Stimulated activated CD8-positive, alpha-beta memory T cell treated with anti-CD3 and anti-CD28 coated beads, Interleukin-12 subunit alpha, Interleukin-12 subunit beta, amount 100 ng/mL, for 24 hours (primary cell): ENCODE measurements at regions not wholly inside any gene's neighbourhood (a gene's known extent, or its start where the extent isn't known, plus 50 kb on each side); places are given as distances from the start of the nearest gene placed in this dataset.

Source experiments
- DNase-seq: peaks from one replicate; pipeline ENCODE4 v3.0.0-alpha.2; 2020; ENCODE audit errors: extremely low read depth

- DNase-seq: no peak
Observed at GRCh38 chr5:86780018-86780417, 162.3 kb downstream of the COX7C start.

DNA sequence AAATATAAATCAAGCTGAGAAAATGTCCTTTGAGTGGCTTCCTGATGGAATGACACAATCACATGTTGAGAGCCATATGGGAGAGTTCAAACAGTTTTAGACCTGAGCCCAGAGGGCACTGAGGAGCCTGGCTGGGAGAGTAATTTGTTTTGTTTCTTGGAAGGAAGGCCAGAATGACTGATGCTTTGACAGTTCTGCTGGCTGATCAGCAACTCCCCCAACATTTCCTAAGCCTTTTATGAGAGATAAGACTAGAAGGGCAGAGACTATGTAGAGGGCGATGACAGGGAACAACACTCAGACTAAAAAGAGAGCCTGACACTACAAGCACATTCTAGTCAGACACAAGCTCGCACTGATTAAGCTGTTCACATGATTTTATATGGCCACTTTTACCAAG, 169.2 kb downstream of the COX7C start:
- DNase-seq: no peak

DNA sequence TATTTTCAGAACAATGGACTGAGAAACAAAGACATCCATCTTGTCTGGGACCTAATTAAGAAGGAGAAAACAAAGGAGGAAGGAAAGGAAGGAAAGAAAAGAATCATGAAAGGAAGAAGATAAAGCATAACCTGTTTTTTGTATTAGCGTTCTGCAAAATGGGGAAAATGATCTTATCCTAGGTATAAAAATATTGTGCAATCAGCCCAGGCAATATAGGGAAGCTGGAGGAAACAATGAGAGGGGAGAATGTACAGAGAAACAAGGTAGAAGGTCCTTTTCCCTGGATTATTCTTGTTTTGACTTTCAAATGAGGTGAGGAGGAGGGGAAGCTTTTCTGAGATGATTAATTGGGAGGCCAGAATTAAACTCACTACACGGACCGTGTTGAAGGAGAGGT, 177.9 kb downstream of the COX7C start:
- DNase-seq: no peak

DNA sequence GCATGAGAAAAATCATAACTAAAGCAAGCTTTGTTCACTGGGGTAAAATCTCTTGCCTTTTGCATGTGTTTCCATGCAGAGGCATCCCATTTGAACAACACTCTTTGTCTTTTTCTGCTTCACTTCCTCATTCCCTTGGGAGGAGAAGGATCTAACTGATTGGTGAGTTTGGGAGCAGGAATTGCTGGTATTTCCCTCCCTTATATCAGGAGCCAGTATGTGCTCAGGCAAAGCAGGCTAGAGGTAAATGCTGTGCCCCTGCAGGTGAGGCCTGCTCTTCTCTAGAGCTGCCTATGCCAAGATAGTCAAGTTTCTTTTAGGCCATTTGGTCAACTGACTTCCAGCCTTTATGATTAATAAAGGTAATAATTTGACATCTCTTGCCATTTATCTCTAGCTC, 179.9 kb downstream of the COX7C start:
- DNase-seq: no peak

- no peak for DNase-seq
Observed at GRCh38 chr5:86806206-86806605, 188.5 kb downstream of the COX7C start.

DNA sequence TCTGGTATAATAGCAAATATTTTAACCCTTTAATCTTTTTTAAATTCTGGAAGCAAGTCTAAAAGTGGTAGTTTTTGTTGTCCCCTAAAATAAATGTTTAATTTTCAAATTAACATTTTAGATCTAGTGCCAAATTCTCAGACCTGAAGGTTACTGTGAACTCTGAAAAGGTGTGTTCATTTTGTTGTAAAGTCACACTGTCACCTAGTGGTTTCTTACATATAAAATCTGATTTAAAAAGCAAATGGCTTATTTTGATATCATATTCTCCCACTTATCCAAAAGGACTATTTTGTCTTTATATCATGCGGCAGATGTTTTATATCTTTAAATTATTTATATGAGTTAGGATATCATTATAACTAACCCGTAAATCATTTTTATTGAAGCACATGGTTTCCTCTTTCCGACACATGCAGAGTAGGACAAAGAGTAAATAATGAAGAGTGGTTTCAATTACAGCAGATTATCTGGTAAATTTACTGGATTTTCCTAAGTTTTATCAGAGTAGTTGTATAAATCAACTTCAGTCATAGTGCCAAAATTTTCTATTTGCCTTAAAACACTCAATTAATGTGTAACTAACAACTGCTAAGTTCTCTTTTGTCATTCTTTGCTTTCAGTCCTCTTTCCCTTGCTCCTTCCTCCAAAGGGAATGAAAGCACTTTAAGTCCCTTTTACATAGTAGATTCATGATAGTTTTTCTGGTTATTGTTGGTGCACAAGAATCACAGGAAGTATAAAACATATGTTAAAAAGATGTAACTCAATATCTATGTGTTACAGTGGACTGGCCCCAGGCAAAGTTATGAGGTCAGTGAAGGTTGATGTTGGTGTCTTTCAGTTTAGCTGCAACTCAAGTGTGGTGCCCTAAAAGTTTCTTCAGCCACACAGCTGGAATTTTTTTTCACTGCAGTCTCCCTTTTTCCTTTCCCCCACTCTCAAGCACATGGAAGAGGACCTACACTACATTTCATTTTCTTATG, 189.6 kb downstream of the COX7C start:
- no peak for DNase-seq

DNA sequence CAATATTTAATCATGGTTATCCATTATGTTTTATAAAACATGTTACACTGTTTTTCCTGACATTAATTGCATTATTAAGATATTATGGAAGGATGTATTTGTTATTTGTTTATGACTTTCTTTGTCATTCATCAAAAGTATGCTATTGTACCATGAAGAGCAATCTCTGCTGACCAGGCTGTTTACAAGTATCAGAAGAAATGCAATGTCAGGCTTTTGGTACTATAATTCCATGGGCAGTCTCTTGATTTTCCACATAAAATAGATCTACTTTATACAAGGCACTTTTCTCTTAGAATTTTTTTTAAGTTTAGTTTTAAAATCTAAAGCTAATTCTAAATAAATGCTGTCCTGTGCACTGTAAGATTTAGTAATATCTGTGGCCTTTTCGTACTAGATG, 196.6 kb downstream of the COX7C start:
- DNase-seq: no peak

DNA sequence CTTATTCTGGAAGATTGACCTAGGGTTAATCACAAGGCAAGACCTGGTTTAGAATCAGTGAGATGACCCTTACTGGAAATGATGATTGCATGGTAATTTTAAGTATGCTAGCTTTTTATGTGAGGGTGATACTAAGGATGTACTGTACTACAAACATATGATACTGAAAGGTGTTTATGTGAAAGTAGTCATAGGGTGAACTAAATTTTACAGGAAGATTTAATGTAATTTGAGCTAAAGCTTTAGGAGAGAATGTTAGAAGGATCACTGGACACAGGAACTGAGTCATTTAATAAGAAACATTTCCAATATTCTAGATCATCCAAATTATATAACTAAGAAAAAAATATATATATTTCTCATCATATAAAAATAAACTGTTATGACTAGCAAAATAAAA, 197.2 kb downstream of the COX7C start:
- DNase-seq: no peak

- DNase-seq: no peak
Observed at GRCh38 chr5:86824637-86825036, 206.9 kb downstream of the COX7C start.

DNA sequence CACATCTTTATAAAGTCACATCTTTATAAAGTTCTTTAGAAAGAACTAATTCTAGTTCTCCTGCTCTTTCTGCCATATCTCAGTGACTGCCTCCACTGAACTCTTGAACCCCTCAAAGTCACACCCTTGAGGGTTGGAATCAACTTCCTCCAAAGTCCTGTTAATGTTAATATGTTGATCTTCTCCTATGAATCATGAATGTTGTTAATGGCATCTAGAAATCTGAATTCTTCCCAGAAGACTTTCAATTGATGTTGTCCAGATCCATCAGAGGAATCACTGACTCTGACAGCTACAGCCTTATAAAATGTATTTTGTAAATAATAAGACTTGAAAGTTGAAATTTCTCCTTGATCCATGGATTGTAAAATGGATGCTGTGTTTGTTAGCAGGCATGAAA, 213.4 kb downstream of the COX7C start:
- no peak for DNase-seq

- no peak for DNase-seq
Observed at GRCh38 chr5:86833868-86834267, 216.1 kb downstream of the COX7C start.

GRCh38 chr5:86837610-86838009, 219.9 kb downstream of the COX7C start:
- DNase-seq: no peak

- no peak for DNase-seq
Observed at GRCh38 chr5:86838083-86838482, 220.3 kb downstream of the COX7C start.

DNA sequence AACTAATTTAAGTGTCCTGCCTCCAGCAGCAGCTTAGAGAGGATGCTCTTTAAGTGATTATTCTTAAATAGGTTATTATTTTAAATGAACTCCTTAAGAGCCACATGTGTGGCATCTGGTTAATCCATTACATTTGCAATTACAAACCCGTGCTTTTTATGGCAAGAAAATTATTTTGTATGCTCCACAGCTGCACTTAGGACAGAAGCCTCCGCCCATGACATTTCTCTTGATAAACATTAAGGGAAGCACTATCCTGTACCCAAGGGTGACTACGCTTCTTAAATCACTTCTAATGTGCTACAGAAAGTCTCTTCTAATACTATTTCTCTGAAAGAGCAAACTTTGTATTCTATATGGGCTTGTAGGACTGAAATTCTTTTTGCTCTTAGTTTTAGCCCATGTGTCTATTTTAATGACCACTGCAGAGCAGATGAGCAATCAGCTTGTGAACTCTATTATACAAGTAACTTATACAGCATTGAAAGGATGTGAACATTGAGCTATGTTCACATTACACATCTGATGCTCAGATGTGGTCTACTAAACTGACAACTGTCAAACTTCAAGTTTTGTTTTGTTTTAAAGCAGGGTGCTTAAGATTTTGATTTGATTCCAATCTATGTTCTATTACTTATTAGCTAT, 223.4 kb downstream of the COX7C start:
- no peak for DNase-seq

DNA sequence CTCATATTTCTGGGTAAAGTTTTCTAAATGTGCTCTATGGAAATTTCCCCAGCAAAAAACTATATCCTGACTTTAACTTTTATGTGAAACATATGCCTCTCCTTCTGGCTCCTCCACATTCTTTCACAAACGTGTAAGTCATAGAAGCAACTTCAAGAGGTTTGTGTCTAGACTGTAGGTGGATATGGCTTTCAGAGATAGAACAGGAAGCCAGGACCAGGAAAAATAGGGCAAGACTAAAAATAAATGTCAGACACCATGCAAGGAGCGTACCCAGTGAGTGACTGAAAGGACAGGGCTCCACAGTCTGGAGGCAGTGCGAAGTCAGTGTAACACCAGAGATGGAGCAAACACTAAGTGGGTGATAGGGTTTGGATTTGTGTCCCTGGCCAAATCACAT, 240.7 kb downstream of the COX7C start:
- no peak for DNase-seq

DNA sequence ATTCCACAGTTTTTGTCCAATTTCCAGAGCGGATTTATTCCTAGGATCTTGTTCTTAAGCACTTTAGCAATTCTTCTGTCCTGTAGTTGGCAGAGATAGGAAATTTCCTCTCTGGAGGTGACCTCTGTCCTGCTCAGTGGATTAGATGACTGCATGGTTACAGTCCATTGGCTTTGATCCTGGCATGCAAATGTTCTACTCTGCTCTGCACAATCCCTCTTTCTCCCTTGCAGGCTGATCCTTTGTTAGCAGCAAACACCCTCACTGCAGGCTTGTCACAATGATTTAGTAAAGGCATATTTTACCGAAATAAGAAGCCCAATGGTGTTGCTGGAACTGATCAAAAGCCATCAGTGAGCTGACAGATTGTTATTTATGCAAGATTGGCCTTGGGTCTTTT, 243.8 kb downstream of the COX7C start:
- DNase-seq: no peak

DNA sequence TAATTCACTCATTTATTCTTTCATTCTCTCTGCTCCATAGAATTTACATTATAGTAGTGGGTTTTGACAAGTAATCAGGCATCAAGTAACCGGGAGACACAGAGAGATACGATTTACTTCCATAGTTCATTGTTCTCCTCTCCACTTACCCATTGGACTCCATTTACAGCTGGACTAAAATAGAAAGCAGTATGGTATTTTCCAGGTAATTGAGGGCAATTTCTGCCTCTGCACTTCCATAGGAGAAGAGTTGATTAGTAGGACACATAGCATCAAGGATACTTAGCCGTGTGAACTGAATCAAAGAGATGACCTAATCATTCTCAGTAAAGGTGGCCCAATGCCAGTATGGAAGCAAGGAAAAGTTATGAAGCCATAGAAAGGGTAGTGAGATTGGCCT, 244.4 kb downstream of the COX7C start:
- DNase-seq: no peak

GRCh38 chr5:86864051-86864450, 246.3 kb downstream of the COX7C start:
- no peak for DNase-seq

DNA sequence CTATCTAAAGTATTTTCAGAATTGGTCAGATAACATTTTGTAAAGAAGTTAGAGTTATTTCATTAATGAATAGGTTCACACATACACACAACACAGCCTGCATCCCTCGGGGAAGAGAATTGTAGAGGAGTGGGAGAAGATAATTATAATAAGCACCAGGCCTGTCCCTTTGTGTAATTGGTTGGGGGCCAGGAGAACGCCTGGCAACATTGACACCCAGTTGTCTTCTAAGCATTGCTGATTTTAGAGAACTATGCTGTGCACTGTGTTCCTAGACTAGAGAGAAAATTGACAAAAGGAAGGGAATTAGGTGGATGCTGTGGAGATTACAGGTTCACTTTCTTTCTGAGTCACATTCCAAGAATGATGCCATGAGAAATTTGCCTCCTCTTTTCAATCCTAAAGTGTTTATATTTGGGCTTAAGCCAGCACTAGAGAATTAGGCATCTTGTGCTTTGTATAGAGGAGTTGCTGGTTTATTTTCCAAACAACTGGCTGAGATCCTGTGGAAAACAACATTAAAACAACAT, 247.6 kb downstream of the COX7C start:
- DNase-seq: no peak

- no peak for DNase-seq
Observed at GRCh38 chr5:86866036-86866435, 248.3 kb downstream of the COX7C start.

GRCh38 chr5:86869268-86869667, 251.5 kb downstream of the COX7C start:
- no peak for DNase-seq

DNA sequence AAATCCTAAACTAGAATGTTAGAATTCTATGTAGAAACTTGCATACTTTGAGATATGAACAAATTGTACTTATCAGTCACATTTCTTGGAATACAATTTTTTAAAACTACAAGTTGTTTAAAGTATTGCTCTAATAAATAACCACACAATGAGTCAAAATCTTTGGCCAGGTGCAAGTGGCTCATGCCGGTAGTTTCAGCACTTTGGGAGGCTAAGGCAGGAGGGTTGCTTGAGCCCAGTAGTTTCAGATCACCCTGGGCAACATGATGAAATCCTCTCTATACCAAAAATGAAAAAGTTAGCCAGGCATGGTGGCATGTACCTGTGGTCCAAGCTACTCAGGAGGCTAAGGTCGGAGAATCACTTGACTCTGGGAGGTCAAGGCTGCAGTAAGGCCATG, 257.8 kb downstream of the COX7C start:
- DNase-seq: no peak

GRCh38 chr5:86878250-86878649, 260.5 kb downstream of the COX7C start:
- no peak for DNase-seq
